Endodermal cell (in vitro differentiated cells): ENCODE measurements at regions not wholly inside any gene's neighbourhood (a gene's known extent, or its start where the extent isn't known, plus 50 kb on each side); places are given as distances from the start of the nearest gene placed in this dataset.

ENCODE experiments used
- DNase-seq: peaks from one replicate; pipeline ENCODE4 v3.0.0-alpha.2; 2017
- H3K27ac ChIP-seq: 2 replicates; pipeline ENCODE4 v1.5.1; 2013; ENCODE audit warnings: mild to moderate bottlenecking, low read depth, low read length, moderate library complexity
- H3K27me3 ChIP-seq: 2 replicates; pipeline ENCODE4 v1.6.1; 2013; ENCODE audit warnings: mild to moderate bottlenecking, low read length, moderate library complexity; ENCODE audit not compliant: insufficient read depth, control insufficient read depth, poor library complexity, severe bottlenecking
- H3K36me3 ChIP-seq: 2 replicates; pipeline ENCODE4 v1.7.0; 2013; ENCODE audit warnings: mild to moderate bottlenecking, low read length, moderate library complexity; ENCODE audit not compliant: control insufficient read depth, insufficient read depth
- H3K4me1 ChIP-seq: one replicate; pipeline ENCODE4 v1.7.0; 2013; ENCODE audit warnings: low read length; ENCODE audit not compliant: control insufficient read depth, insufficient read depth
- H3K4me3 ChIP-seq: 2 replicates; pipeline ENCODE4 v1.5.1; 2013; ENCODE audit warnings: mild to moderate bottlenecking, low read length, moderate library complexity
- H3K9ac ChIP-seq: 2 replicates; pipeline ENCODE4 v1.6.1; 2013; ENCODE audit warnings: mild to moderate bottlenecking, low read length, moderate library complexity; ENCODE audit not compliant: poor library complexity, severe bottlenecking; ENCODE audit errors: extremely low read depth
- H3K9me3 ChIP-seq: 2 replicates; pipeline ENCODE4 v1.6.1; 2013; ENCODE audit warnings: mild to moderate bottlenecking, low read length, moderate library complexity; ENCODE audit not compliant: control insufficient read depth
- H3K27ac Mint-ChIP-seq: 2 replicates; pipeline ENCODE4 v1.8.0; 2020; ENCODE audit warnings: mixed read lengths
- H3K27me3 Mint-ChIP-seq: 2 replicates; pipeline ENCODE4 v1.8.0; 2021; ENCODE audit warnings: mild to moderate bottlenecking, mixed read lengths; ENCODE audit not compliant: insufficient read depth
- H3K36me3 Mint-ChIP-seq: 2 replicates; pipeline ENCODE4 v1.8.0; 2020; ENCODE audit warnings: low read depth, mixed read lengths
- H3K4me1 Mint-ChIP-seq: 2 replicates; pipeline ENCODE4 v1.8.0; 2020; ENCODE audit warnings: mixed read lengths
- H3K4me3 Mint-ChIP-seq: 2 replicates; pipeline ENCODE4 v1.8.0; 2020; ENCODE audit warnings: mild to moderate bottlenecking, moderate library complexity, mixed read lengths
- H3K9me3 Mint-ChIP-seq: 2 replicates; pipeline ENCODE4 v1.8.0; 2020; ENCODE audit warnings: mild to moderate bottlenecking, mixed read lengths
- CTCF ChIP-seq: fragments of 200-600 bp; sonication (generic); conservative IDR thresholded peaks from 2 replicates; pipeline ENCODE4 v1.5.0; 2021; ENCODE audit warnings: antibody characterized with exemption, mild to moderate bottlenecking
- WGBS, 2 experiments: methylation state at CpG; one replicate each; pipeline versions ENCODE4 v1.1.5 to v1.1.7; 2013; ENCODE audit warnings: missing lambda C conversion rate in 2 of 2, mixed read lengths in 1 of 2; ENCODE audit not compliant: insufficient coverage in 1 of 2, insufficient read length in 1 of 2; 5-methylcytosine and 5-hydroxymethylcytosine counted together

- H3K27me3 Mint-ChIP-seq: peaks cover 85% of the 10 kb centered on the region
- H3K9me3 Mint-ChIP-seq: no peaks in the 10 kb centered on the region
- H3K4me3 Mint-ChIP-seq: no peak overlapping the region
- Histone ChIP-seq H3K27me3 (no peaks in the 10 kb centered on the region), H3K9ac (no peak overlapping the region), H3K9me3 (no peaks in the 10 kb centered on the region), H3K36me3 (no peaks in the 10 kb centered on the region), H3K4me1 (peaks cover 6% of the 10 kb centered on the region), H3K4me3 (no peak overlapping the region), H3K27ac (no peak overlapping the region)
- no peak for TF ChIP-seq CTCF
- WGBS, 2 experiments: 89 to 95% methylated on average over 10 to 12 of the region's 12 CpGs
- H3K4me1 Mint-ChIP-seq: peaks cover 14% of the 10 kb centered on the region
- DNase-seq: peak; percentile 35
- no peak overlapping the region for H3K27ac Mint-ChIP-seq
- H3K36me3 Mint-ChIP-seq: no peaks in the 10 kb centered on the region
Measured at GRCh38 chr2:216915557-216916150, 55.8 kb upstream of the TNP1 start.

GRCh38 chr2:216914491-216914890 lies 54.6 kb upstream of the TNP1 start:
- Mint-ChIP-seq H3K4me3 (no peak overlapping the region), H3K27ac (no peak overlapping the region)
- peak; percentile 29 for DNase-seq

GRCh38 chr2:216911886-216912285 lies 52.0 kb upstream of the TNP1 start:
- Histone ChIP-seq H3K9me3 (no peaks in the 10 kb centered on the region), H3K4me1 (peaks cover 6% of the 10 kb centered on the region), H3K9ac (no peak overlapping the region), H3K4me3 (no peak overlapping the region), H3K27me3 (no peaks in the 10 kb centered on the region), H3K36me3 (no peaks in the 10 kb centered on the region), H3K27ac (no peak overlapping the region)
- TF ChIP-seq CTCF: no peak
- H3K36me3 Mint-ChIP-seq: no peaks in the 10 kb centered on the region
- H3K27ac Mint-ChIP-seq: no peak overlapping the region
- no peaks in the 10 kb centered on the region for H3K9me3 Mint-ChIP-seq
- no peak overlapping the region for H3K4me3 Mint-ChIP-seq
- peaks cover 77% of the 10 kb centered on the region for H3K27me3 Mint-ChIP-seq
- H3K4me1 Mint-ChIP-seq: peaks cover 14% of the 10 kb centered on the region
- peak; percentile 13 for DNase-seq

More at GRCh38 chr2:216914491-216914890, 54.6 kb upstream of the TNP1 start:
- Histone ChIP-seq H3K36me3 (no peaks in the 10 kb centered on the region), H3K27me3 (no peaks in the 10 kb centered on the region), H3K4me3 (no peak overlapping the region), H3K9ac (no peak overlapping the region), H3K4me1 (peaks cover 6% of the 10 kb centered on the region), H3K27ac (peak overlapping the region; percentile 19), H3K9me3 (no peaks in the 10 kb centered on the region)
- WGBS, 2 experiments: 40 to 83% methylated on average over 1 to 3 of the region's 3 CpGs
- Mint-ChIP-seq H3K9me3 (no peaks in the 10 kb centered on the region), H3K36me3 (no peaks in the 10 kb centered on the region), H3K4me1 (peaks cover 14% of the 10 kb centered on the region), H3K27me3 (peaks cover 86% of the 10 kb centered on the region)
- TF ChIP-seq CTCF: no peak
